Type B pancreatic cell (in vitro differentiated cells): ENCODE measurements at regions not wholly inside any gene's neighbourhood (a gene's known extent, or its start where the extent isn't known, plus 50 kb on each side); places are given as distances from the start of the nearest gene placed in this dataset.

Experiments used
- DNase-seq: peaks from one replicate; pipeline ENCODE4 v3.0.0; 2021; ENCODE audit warnings: mixed read lengths; ENCODE audit not compliant: unreplicated experiment; ENCODE audit errors: extremely low spot score
- H3K27ac Mint-ChIP-seq: 2 replicates; pipeline ENCODE4 v1.8.0; 2021; ENCODE audit warnings: mild to moderate bottlenecking, mixed read lengths
- H3K27me3 Mint-ChIP-seq: 2 replicates; pipeline ENCODE4 v1.8.0; 2021; ENCODE audit warnings: mixed read lengths
- H3K36me3 Mint-ChIP-seq: 2 replicates; pipeline ENCODE4 v1.8.0; 2021; ENCODE audit warnings: mixed read lengths
- H3K4me1 Mint-ChIP-seq: one replicate; pipeline ENCODE4 v1.8.0; 2021; ENCODE audit warnings: mixed read lengths; ENCODE audit not compliant: unreplicated experiment
- H3K4me3 Mint-ChIP-seq: 2 replicates; pipeline ENCODE4 v1.8.0; 2021; ENCODE audit warnings: mild to moderate bottlenecking, mixed read lengths
- H3K9me3 Mint-ChIP-seq: 2 replicates; pipeline ENCODE4 v1.8.0; 2021; ENCODE audit warnings: mixed read lengths
- TF ChIP-seq, protein P1 (sequence below): fragments of 200-600 bp; sonication (generic); conservative IDR thresholded peaks from 2 replicates; pipeline ENCODE4 v1.5.0; 2021; ENCODE audit warnings: antibody characterized with exemption, mild to moderate bottlenecking

DNA sequence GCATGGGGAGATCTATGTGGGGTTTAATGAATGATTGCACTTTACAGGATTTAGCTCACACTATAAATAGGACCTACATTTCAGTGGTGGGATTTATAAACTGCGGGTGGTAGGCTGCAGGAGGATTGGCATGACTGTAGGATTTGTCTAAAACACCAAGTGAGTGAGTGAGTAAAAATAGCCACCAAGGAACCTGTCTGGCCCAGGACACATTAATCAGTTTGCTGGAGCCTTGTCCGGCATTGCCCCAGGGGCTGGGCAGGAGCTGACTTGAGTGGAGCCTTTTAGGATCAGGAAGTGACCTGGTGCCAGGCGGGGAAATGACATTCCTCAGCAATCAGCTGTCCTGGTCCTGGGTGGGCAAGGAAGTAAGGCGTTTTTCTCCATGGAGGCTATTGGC lies 193.9 kb upstream of the ADRA1D start:
- TF ChIP-seq, protein P1, sequence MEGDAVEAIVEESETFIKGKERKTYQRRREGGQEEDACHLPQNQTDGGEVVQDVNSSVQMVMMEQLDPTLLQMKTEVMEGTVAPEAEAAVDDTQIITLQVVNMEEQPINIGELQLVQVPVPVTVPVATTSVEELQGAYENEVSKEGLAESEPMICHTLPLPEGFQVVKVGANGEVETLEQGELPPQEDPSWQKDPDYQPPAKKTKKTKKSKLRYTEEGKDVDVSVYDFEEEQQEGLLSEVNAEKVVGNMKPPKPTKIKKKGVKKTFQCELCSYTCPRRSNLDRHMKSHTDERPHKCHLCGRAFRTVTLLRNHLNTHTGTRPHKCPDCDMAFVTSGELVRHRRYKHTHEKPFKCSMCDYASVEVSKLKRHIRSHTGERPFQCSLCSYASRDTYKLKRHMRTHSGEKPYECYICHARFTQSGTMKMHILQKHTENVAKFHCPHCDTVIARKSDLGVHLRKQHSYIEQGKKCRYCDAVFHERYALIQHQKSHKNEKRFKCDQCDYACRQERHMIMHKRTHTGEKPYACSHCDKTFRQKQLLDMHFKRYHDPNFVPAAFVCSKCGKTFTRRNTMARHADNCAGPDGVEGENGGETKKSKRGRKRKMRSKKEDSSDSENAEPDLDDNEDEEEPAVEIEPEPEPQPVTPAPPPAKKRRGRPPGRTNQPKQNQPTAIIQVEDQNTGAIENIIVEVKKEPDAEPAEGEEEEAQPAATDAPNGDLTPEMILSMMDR: no peak
- no peaks in the 10 kb centered on the region for H3K9me3 Mint-ChIP-seq
- no peaks in the 10 kb centered on the region for H3K27me3 Mint-ChIP-seq
- no peak overlapping the region for H3K4me3 Mint-ChIP-seq
- DNase-seq: no peak
- H3K4me1 Mint-ChIP-seq: peaks cover 9% of the 10 kb centered on the region
- no peaks in the 10 kb centered on the region for H3K36me3 Mint-ChIP-seq
- no peak overlapping the region for H3K27ac Mint-ChIP-seq

DNA sequence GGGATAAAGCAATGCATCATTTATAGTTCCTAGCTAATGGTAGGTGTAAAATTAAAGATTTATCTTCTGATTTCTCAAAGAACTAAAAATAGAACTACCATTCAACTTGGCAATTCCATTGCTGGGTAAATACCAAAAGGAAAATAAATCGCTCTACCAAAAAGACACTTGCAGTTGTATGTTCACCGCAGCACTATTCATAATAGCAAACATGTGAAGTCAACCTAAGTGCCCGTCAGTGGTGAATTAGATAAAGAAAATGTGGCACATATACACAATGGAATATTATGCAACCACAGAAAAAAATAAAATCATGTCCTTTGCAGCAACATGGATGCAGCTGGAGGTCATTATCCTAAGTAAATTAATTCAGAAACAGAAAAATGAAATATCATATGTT lies 192.8 kb upstream of the ADRA1D start:
- no peaks in the 10 kb centered on the region for H3K36me3 Mint-ChIP-seq
- TF ChIP-seq, protein P1: no peak
- H3K9me3 Mint-ChIP-seq: no peaks in the 10 kb centered on the region
- H3K4me3 Mint-ChIP-seq: no peak overlapping the region
- no peak overlapping the region for H3K27ac Mint-ChIP-seq
- no peaks in the 10 kb centered on the region for H3K27me3 Mint-ChIP-seq
- H3K4me1 Mint-ChIP-seq: peaks cover 9% of the 10 kb centered on the region
- no peak for DNase-seq

DNA sequence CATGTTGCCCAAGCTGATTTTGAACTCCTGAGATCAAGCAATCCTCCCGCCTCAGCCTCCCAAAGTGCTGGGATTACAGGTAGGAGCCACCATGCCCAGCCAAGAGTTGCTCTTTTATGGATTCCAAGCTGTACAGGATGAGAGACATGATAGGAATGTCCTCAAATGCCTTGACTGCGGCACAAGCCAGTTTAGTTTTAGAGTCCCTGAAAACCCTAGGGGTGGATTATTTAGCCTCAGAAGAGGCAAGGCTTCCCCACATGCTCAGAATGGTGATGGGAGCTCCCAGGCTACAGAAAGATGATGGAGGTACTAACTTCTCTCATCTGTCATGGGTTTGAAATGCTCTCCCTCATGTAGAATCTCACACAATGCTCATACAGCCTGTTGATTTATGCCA lies 192.1 kb upstream of the ADRA1D start:
- H3K36me3 Mint-ChIP-seq: no peaks in the 10 kb centered on the region
- H3K9me3 Mint-ChIP-seq: no peaks in the 10 kb centered on the region
- no peaks in the 10 kb centered on the region for H3K27me3 Mint-ChIP-seq
- no peak for DNase-seq
- TF ChIP-seq, protein P1: no peak
- H3K4me3 Mint-ChIP-seq: no peak overlapping the region
- H3K27ac Mint-ChIP-seq: no peak overlapping the region
- peaks cover 9% of the 10 kb centered on the region for H3K4me1 Mint-ChIP-seq

DNA sequence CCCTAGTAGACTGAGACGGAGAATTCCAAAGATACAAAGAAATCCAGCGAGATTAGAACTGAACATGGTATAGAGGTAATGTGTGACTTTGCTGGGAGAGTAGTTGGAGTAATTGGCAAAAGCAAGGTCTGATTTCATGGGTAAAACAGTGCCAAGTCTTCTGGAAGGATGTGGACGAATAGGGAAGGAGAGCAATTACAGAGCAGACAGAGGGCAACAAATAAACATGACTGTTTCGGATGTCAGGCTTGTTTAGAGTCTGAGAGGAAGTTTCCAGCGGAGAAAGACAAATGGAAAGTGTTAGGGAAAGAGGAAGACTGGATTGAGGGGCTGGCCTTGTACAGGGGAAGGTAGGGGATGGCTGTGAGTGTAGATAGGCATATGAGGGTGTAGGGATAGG lies 190.4 kb upstream of the ADRA1D start:
- H3K36me3 Mint-ChIP-seq: no peaks in the 10 kb centered on the region
- no peak for DNase-seq
- no peak overlapping the region for H3K4me3 Mint-ChIP-seq
- TF ChIP-seq, protein P1: no peak
- H3K4me1 Mint-ChIP-seq: peaks cover 15% of the 10 kb centered on the region
- H3K27ac Mint-ChIP-seq: no peak overlapping the region
- no peaks in the 10 kb centered on the region for H3K27me3 Mint-ChIP-seq
- H3K9me3 Mint-ChIP-seq: no peaks in the 10 kb centered on the region

DNA sequence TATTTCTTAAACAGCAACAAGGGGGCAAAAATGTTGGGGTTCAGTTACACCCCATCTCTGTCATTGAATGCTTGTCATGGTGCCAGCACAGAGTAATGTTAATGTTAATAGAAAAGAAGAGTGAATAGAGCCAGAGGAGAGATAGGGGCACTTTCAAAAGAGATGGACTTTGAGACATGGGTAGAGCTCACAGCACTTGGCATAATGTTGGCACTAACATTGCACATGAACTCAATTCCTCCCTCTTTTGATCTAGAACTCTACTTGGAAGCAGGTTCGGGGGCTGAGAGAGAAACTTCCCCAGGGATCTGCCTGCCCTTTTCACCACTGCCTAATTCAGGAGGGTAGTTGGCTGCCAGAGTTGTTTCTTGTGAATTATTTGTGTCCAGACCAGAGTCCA lies 188.0 kb upstream of the ADRA1D start:
- no peak overlapping the region for H3K4me3 Mint-ChIP-seq
- no peaks in the 10 kb centered on the region for H3K36me3 Mint-ChIP-seq
- no peak overlapping the region for H3K27ac Mint-ChIP-seq
- DNase-seq: no peak
- no peaks in the 10 kb centered on the region for H3K27me3 Mint-ChIP-seq
- peaks cover 11% of the 10 kb centered on the region for H3K4me1 Mint-ChIP-seq
- TF ChIP-seq, protein P1: no peak
- no peaks in the 10 kb centered on the region for H3K9me3 Mint-ChIP-seq

DNA sequence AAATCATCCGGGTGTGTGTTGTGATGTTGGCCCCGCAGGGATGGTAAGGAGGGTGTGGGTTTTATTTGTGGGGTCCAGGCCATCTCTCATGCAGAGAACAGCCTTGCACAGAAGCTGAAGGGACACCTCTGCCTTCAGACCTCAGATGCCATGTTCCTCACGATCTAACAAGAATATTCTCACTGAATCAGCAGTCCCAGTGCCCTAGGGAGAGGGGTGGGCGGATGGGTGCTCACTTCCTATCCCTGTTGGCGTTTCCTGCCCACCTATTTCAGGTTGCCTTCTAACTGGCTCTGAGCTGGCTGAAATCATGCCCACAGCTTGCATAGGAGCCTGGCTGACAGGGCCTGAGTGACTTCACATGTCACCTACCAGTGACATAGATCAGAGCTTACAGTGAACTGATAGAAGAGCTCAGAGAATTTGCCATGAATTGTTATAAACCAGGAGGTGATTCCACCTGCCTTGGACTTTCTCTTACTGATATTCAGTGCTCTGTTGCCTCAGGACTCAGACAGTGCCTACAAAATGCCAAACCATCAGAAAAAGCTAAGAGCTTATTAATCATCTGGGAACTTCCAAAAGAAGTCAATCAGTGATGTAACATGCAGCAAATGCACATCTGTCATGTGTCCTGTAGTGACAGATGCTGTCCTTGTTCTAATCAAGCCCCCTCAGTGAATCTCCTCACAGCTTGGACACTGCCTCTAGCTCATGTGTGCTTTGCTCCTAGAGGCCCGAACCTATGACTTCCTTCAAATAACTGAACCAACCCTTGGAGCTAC lies 186.8 kb upstream of the ADRA1D start:
- TF ChIP-seq, protein P1: no peak
- DNase-seq: no peak

More for the DNA sequence above, 186.8 kb upstream of the ADRA1D start:
- Mint-ChIP-seq H3K4me1 (peaks cover 11% of the 10 kb centered on the region), H3K36me3 (no peaks in the 10 kb centered on the region), H3K9me3 (no peaks in the 10 kb centered on the region), H3K27ac (no peak overlapping the region), H3K27me3 (no peaks in the 10 kb centered on the region), H3K4me3 (no peak overlapping the region)
